ENCODE measurements at regions not wholly inside any gene's neighbourhood (a gene's known extent, or its start where the extent isn't known, plus 50 kb on each side); places are given as distances from the start of the nearest gene placed in this dataset.

GRCh38 chr13:67440236-67440975 lies 210.3 kb upstream of the PCDH9 start:
- no peak for DNase-seq (ENCODE audit: low spot score)

GRCh38 chr13:67439365-67439764 lies 209.2 kb upstream of the PCDH9 start:
- no peak for DNase-seq (ENCODE audit: low spot score)

- no peak for DNase-seq (ENCODE audit: low spot score)
These were observed 208.3 kb upstream of the PCDH9 start for GRCh38 chr13:67438465-67438864.

DNA sequence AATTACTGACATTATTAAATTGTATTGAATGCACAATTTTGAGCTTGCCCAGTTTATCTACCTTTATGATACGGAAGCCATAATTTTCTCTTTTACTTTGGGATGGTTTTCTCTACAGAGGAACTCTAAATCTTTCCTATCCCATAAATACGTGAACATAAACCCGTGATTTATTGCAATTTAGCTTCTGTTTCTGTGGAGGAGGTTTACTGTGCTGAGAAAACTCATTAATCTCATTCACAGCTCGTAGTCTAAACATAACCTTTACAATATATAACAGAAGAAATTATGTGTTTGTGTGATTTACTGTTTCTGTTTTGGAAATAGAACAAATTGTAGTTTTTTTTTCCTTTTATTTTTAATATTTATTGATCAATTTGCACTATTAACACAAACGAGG lies 207.1 kb upstream of the PCDH9 start:
- DNase-seq (ENCODE audit: low spot score), result no peak

GRCh38 chr13:67421475-67421874 lies 191.3 kb upstream of the PCDH9 start:
- DNase-seq (ENCODE audit: low spot score), result no peak

DNA sequence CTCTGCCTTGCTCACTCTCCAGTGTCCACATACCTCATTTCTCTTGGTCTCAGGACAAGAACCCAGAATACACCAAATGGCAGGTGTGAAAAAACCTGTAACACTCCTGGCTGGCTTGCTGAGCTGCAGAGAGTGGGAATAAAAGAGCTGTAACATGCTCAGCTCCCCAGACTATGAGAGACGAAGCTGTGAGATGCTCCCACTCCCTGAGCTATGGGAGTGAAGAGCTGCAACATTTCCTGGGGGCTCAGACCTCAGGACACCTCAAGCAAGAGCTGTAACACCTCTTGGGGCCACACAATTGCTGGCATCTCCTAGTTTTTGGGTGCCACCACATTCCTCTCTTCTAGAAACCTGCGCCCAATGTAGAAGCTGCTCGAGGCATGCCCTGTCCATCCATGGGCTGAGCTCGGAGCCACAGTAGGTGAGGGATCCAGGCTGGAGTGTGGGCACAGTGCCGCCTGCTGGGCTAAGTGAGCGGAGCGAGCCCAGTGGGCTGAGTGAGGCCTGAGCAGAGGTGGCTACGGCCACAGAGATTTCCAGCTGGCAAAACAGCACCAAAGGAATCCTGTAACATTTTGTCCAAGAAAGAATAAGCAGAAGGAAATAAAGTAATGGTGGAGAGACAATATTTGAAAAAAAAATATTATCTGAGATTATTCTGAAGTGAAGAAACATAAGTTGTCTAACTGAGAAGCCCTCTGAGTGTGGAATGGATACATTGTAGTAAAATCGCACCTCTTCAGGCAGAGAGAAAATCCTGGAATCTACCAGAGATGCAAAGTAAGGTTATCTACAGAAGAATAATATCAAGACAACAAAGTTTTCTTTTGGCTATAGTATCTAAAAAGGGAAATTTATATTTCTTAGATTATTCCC lies 186.2 kb upstream of the PCDH9 start:
- DNase-seq (ENCODE audit: low spot score), result peak; percentile 58

- DNase-seq (ENCODE audit: low spot score), result no peak
These were observed 180.5 kb upstream of the PCDH9 start for GRCh38 chr13:67410645-67411044.

- peak; percentile 39 for DNase-seq (ENCODE audit: low spot score)
These were observed 178.7 kb upstream of the PCDH9 start for GRCh38 chr13:67408798-67409197.

GRCh38 chr13:67402546-67402945 lies 172.4 kb upstream of the PCDH9 start:
- no peak for DNase-seq (ENCODE audit: low spot score)

DNA sequence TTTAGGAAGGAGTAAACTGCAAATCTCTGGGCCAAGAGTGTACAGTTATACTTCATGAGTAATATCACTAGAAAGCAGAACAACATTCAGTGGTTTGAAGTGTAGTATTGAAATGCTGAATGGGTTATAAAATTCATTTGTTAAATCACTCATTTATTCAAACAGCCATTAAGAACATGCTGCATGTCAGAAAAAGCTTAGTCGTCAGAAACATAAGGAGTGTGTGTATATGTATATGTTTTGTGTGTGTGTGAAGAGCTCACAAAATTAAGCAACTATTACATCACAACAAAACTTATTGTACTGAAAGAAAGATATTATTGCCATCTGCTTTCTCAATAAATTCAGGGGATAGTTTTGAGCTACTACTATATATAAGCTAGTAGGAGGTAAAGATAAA lies 165.4 kb upstream of the PCDH9 start:
- no peak for DNase-seq (ENCODE audit: low spot score)

DNA sequence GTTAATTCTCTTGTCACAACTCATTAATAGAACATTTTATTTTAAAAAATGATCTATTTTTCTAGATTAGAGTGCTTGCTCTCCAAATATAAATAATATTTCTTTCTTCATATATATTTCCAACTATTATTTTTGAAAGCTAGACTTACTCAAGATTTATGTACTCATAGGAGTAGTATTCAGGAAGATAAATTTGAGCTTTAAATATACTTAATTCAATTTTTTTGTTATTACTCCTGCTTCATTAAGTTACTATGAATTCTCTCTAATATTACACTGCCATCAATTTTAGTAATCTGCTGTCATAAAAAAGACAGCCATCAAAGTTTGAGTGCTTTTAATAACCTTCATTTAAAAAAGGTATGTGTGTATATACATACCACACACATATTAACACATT lies 161.9 kb upstream of the PCDH9 start:
- DNase-seq (ENCODE audit: low spot score), result no peak

GRCh38 chr13:67390462-67391086 lies 160.4 kb upstream of the PCDH9 start:
- DNase-seq (ENCODE audit: low spot score), result no peak

- DNase-seq (ENCODE audit: low spot score), result no peak
These were observed 159.0 kb upstream of the PCDH9 start for GRCh38 chr13:67389171-67389570.

DNA sequence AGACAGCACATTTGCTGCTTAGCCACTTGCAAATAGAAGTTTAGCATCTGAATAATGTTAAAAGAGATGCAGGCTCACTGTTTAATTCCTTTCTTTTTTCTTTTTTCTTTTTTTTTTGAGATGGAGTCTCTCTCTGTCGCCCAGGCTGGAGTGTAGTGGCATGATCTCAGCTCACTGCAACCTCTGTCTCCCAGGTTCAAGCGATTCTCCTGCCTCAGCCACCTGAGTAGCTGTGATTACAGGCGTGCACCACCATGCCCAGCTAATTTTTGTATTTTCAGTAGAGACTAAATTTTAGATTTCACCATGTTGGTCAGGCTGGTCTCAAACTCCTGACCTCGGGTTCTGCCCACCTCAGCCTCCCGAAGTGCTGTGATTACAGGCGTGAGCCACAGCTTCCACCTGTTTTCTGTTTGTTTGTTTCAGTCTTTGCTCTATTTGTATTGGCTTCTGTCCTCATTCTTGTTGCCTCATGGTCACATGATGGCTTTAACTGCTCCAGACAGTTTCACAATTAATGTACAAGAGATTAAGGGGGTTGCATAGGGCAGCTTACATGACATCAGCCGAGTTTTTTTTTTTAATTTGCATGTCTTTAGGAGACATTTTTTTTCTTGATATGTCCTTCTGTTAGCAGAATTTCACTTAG lies 153.1 kb upstream of the PCDH9 start:
- peak; percentile 45 for DNase-seq (ENCODE audit: low spot score)

DNA sequence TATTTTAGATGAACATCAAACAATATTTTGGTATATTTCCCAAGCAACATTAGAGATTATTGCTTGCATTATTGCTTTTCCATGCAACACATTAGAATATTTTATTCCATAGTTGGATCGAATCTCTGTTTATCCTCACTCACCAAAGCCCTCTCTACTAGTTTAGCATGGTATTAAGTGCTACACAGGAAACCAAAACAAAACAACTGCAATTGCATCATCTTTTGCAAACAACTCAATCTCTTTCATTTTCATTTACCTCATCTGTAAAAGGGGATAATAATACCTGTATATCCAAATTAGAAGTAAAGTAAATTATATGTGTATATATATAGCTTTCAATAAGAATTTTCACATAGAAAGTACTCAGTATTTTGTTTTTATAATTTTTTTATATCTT lies 147.8 kb upstream of the PCDH9 start:
- no peak for DNase-seq (ENCODE audit: low spot score)

- no peak for DNase-seq (ENCODE audit: low spot score)
These were observed 144.3 kb upstream of the PCDH9 start for GRCh38 chr13:67374391-67374790.

DNA sequence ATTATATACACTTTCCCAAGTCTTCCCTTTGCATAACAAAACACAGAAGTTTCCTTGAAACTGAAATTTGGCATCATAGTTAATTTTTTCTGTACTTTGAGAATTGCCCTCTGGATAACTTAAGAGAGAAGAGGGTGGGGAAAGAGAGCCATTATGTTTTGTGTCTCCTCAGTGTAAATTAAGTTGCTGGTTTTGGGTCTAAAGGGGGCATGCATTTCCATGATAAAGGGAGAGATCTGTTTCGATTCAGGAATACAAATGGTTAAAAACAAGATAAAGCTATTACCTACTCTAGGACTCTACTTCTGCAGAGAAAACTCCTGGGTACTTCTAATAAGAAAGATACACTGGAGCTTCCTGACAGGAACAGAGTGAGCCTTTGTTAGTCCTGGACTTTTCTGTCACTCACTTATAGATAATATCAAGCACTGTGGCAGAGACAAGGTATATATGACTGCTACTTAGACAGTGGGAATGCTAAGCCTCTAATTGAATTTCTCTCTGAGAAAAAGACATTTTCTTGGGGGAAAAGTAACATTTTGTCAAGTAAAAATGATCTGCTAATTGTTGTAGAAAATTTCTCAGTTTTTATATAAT lies 142.8 kb upstream of the PCDH9 start:
- DNase-seq (ENCODE audit: low spot score), result no peak

GRCh38 chr13:67369895-67370660 lies 139.9 kb upstream of the PCDH9 start:
- DNase-seq (ENCODE audit: low spot score), result no peak

DNA sequence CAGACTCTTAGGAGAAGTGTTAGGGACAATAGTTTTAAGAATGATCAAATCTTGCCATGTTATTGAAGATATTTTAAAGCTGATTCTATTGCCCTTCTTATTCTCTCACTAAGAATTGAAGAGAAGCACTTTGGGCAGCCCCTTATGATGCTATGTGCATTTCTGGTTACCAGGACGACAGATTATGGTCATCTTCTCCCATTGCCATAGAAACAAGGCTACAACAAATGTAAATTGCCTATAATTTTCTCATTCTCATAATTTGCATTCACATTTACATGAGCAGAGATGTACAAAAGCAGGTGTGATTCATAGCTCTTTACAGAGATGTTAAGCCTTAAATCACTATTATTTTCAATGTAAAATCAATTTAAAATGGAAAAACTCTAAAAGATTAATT lies 137.3 kb upstream of the PCDH9 start:
- DNase-seq (ENCODE audit: low spot score), result no peak

DNA sequence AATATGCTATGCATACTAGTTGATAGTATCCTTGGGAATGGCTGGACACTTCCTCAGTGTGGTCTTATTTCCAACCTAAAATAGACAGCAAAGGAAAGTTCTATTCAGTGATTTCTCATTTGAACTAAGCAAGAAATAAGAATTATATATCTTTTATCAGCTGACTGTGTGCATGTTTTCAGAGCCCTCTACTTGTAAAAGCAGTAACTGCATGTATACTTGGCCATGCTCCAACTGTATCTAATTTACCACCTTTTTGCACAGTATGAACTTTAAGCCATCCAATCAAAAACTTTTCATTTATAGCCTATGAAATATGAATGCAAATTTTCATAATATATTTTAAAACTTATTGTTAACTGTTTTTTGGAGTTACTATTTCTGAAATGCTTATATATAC lies 136.4 kb upstream of the PCDH9 start:
- peak; percentile 5 for DNase-seq (ENCODE audit: low spot score)

- no peak for DNase-seq (ENCODE audit: low spot score)
These were observed 125.8 kb upstream of the PCDH9 start for GRCh38 chr13:67355812-67356476.
